Lower leg skin (tissue), 4 donors: ENCODE measurements at regions not wholly inside any gene's neighbourhood (a gene's known extent, or its start where the extent isn't known, plus 50 kb on each side); places are given as distances from the start of the nearest gene placed in this dataset.

Experiments used
- DNase-seq, 2 donors: peaks; one replicate each; pipeline ENCODE4 v3.0.0-alpha.2; 2019; ENCODE audit warnings: low spot score in 2 of 2
- H3K4me3 ChIP-seq: fragments of 200-600 bp; sonication (generic); 2 replicates; pipeline ENCODE4 v1.5.1; 2017; ENCODE audit warnings: mild to moderate bottlenecking, low read depth; ENCODE audit not compliant: poor library complexity, severe bottlenecking
- POLR2A ChIP-seq, 2 donors: fragments of 450-650 bp; IDR thresholded peaks; one replicate each; pipeline ENCODE4 v1.6.1; 2016 to 2017; ENCODE audit warnings: antibody characterized with exemption in 2 of 2, mild to moderate bottlenecking in 1 of 2, moderate library complexity in 1 of 2
- WGBS, 2 donors: methylation state at CpG; one replicate each; pipeline ENCODE4 v1.1.5; 2018; 5-methylcytosine and 5-hydroxymethylcytosine counted together
- intact Hi-C: fragments of 100-400 bp; cut with DNase I; formaldehyde crosslinking; loops from one replicate; pipeline ENCODE4 v1.15.0; 2023; ENCODE audit warnings: low total_unique reads
- TF ChIP-seq, protein P1 (sequence below), 3 donors: fragments of 450-650 bp; IDR thresholded peaks; one replicate each; pipeline ENCODE4 v1.5.1; 2016; ENCODE audit warnings: antibody characterized with exemption in 3 of 3, mild to moderate bottlenecking in 3 of 3, moderate library complexity in 2 of 3

DNA sequence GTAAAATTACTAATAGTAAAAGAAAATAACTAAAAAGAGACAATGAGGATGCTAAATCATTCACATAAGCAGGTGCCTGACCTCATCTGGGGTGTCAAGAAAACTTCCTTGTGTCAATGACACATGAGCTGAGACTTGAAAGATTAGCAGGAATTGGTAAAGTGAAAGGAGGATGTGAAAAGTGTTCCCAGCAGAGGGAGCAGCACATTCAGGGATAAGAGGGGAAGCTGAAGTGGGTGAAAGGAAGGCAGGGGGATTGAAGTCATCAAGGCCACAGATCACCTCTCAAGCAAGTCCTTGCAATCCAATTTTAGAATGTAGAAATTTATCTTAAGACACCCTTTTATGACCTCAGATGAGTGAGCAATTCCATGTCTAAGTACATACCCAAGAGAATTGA is 60.2 kb upstream of the ACP3 start:
- intact Hi-C loops, result no loop called here
- no peak for DNase-seq
- H3K4me3 ChIP-seq, result no peak overlapping the region
- TF ChIP-seq, protein P1, sequence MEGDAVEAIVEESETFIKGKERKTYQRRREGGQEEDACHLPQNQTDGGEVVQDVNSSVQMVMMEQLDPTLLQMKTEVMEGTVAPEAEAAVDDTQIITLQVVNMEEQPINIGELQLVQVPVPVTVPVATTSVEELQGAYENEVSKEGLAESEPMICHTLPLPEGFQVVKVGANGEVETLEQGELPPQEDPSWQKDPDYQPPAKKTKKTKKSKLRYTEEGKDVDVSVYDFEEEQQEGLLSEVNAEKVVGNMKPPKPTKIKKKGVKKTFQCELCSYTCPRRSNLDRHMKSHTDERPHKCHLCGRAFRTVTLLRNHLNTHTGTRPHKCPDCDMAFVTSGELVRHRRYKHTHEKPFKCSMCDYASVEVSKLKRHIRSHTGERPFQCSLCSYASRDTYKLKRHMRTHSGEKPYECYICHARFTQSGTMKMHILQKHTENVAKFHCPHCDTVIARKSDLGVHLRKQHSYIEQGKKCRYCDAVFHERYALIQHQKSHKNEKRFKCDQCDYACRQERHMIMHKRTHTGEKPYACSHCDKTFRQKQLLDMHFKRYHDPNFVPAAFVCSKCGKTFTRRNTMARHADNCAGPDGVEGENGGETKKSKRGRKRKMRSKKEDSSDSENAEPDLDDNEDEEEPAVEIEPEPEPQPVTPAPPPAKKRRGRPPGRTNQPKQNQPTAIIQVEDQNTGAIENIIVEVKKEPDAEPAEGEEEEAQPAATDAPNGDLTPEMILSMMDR (IDR thresholded peaks at IDR 0.05), result no peak
- no peak for TF ChIP-seq POLR2A (IDR thresholded peaks at IDR 0.05)

DNA sequence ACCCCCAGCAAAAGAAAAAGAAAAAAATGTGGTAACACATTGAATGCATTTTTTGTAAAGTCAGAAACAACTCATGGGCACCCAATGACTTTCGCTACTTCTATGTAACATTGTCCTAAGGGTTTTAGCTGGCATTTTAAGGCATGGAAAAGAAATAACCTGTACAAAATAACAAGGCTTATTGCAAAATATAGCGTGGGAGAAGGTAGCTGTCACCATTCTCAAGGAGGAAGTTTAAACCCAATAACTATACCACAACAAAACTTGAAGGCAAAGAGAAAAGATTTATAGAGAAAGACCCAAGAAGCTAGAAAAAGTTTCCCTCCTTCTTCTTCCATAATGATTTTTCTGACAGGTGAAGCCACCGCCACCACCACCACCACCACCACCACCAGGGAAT is 55.7 kb upstream of the ACP3 start:
- intact Hi-C loops, result no loop called here
- no peak overlapping the region for H3K4me3 ChIP-seq
- TF ChIP-seq POLR2A (IDR thresholded peaks at IDR 0.05), result no peak
- TF ChIP-seq, protein P1 (IDR thresholded peaks at IDR 0.05), result no peak
- 80 to 84% methylated on average over 3 of the region's 3 CpGs for WGBS, 2 donors
- DNase-seq, result no peak

DNA sequence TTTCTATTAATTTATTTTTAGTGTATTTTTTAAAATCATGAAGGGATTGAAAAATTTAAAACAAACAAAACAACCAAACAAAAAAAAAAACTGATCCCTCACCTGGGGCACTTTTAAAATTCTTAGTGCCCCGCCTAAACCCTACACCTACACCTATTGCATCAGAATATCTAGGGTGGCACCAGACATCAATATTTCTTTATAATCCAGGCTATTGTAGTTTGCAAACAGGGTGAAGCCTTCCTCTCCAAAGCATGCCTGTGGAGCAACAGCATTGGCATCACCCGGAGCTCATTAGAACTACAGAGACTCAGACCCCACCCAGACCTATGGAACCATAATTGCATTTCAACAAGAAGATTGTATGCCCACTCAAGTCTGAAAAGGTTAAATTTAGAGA is 54.9 kb upstream of the ACP3 start:
- intact Hi-C loops, result no loop called here
- no peak for DNase-seq
- 63% methylated on average over 2 of the region's 2 CpGs for WGBS, 2 donors
- no peak overlapping the region for H3K4me3 ChIP-seq
- no peak for TF ChIP-seq POLR2A (IDR thresholded peaks at IDR 0.05)
- TF ChIP-seq, protein P1 (IDR thresholded peaks at IDR 0.05), result no peak

DNA sequence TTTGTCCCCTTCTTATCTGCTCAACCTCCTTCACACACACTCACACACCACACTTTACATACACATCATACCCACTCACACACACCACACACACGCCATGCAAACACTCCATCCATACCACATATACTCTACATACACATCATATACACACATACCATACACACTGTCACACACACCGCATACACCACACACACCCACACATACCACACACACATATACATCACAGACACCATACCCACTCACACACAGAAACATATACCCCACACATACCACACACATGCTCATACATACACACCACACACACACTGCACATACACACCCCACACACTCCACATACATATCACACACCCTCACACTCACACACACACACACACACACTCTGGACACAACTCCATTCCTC is 54.3 kb upstream of the ACP3 start:
- no peak overlapping the region for H3K4me3 ChIP-seq
- intact Hi-C loops, result no loop called here
- TF ChIP-seq POLR2A (IDR thresholded peaks at IDR 0.05), result no peak
- TF ChIP-seq, protein P1 (IDR thresholded peaks at IDR 0.05), result no peak
- DNase-seq, result no peak
- 91 to 95% methylated on average over 2 of the region's 2 CpGs for WGBS, 2 donors

DNA sequence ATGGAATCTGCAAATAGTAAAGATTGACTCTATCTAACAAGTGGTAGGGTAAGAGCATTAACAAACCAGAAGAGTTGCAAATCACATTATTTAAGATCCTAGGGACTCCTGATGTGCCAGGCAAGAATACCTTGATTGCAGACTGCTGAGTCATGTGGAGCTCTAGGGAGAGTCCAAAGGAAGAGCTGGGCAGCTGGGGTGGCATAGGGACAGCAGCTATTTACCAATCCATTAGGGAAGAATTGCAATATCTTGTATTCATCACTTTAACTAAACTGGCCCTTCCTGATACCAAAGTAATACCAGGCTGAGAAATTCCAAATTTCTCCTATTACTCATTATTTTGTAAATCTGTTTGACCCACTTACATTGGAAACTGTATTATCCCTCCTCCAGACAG is 52.2 kb upstream of the ACP3 start:
- H3K4me3 ChIP-seq, result no peak overlapping the region
- intact Hi-C loops, result no loop called here
- TF ChIP-seq, protein P1 (IDR thresholded peaks at IDR 0.05), result no peak
- DNase-seq, result no peak

DNA sequence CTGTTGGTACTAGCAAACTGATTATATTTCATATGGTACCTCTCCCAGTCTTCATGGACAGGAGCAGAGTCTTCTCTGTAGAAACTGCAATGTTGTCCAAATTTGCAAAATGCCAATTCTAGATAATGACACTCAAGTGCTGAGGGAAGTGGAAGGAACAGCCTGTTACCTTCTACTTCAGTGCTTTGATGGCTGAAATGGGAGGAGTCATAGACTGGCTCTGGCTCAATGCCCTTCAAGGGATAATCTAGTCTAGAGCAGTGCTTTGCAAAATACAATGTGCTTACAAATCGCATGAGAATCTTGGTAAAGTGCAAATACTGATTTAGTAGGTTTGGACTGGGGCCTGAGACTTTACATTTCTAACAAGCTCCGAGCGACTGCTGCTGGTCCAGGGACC is 51.7 kb upstream of the ACP3 start:
- WGBS, 2 donors, result 81 to 86% methylated on average over 3 of the region's 3 CpGs
- intact Hi-C loops, result no loop called here
- no peak for DNase-seq
- H3K4me3 ChIP-seq, result no peak overlapping the region
- TF ChIP-seq POLR2A (IDR thresholded peaks at IDR 0.05), result no peak
- TF ChIP-seq, protein P1 (IDR thresholded peaks at IDR 0.05), result no peak
